Hematopoietic multipotent progenitor cell treated with erythropoietin and hydrocortisone succinate and interleukin-3 and kit ligand, for 4 days (in vitro differentiated cells): ENCODE measurements at regions not wholly inside any gene's neighbourhood (a gene's known extent, or its start where the extent isn't known, plus 50 kb on each side); places are given as distances from the start of the nearest gene placed in this dataset.
"Not testable (repeated sequence)": the region's sequence is repeated elsewhere in the genome, so short reads cannot be mapped to it uniquely, and the experiment has no call there.

Experiments used
- DNase-seq: peaks from one replicate; pipeline ENCODE4 v3.0.0-alpha.2; 2015

- no peak for DNase-seq
Observed at GRCh38 chr6:80439721-80440470, 333.4 kb downstream of the BCKDHB start.

- no peak for DNase-seq
Observed at GRCh38 chr6:80438772-80439171, 332.3 kb downstream of the BCKDHB start.

- DNase-seq = no peak
Observed at GRCh38 chr6:80437801-80438200, 331.3 kb downstream of the BCKDHB start.

DNA sequence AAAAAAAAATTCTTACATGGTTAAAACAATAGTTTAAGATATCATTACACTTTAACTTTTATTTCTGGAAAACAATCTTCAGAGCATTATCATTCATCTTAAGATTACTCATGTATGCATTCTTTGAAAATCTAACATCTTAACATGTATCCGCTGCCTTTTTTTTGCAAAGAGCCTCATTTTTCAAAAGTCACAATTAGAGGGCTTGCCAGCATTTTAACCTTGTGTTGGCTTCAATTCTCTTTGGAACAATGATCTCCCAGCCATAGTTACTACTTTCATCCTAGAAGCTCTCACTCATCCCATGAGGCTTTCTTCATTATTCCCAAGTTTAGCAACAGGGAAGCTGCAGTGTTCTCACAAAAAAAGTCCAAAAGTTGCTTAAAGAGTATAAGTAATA is 330.8 kb downstream of the BCKDHB start:
- DNase-seq = no peak

GRCh38 chr6:80436663-80437062 is 330.2 kb downstream of the BCKDHB start:
- no peak for DNase-seq

- no peak for DNase-seq
Observed at GRCh38 chr6:80435457-80435856, 329.0 kb downstream of the BCKDHB start.

GRCh38 chr6:80434691-80435350 is 328.4 kb downstream of the BCKDHB start:
- no peak for DNase-seq

DNA sequence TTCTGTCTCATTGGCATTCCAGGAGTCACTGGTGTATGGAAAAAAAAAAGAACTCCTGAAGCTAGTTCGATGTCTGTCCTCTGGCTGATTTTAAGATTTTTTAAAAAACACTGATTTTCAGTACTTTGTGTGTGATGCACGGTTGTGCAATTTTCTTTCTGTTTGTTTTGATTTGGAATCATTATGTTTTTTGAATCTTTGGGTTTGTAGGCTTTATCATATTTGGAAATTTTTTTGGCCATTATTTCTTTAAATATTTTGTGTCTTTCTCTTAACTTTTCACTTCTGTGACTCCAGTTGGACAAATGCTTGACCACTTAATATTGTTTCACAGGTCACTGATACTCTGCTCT is 327.2 kb downstream of the BCKDHB start:
- no peak for DNase-seq

GRCh38 chr6:80433010-80433672 is 326.7 kb downstream of the BCKDHB start:
- DNase-seq = no peak

DNA sequence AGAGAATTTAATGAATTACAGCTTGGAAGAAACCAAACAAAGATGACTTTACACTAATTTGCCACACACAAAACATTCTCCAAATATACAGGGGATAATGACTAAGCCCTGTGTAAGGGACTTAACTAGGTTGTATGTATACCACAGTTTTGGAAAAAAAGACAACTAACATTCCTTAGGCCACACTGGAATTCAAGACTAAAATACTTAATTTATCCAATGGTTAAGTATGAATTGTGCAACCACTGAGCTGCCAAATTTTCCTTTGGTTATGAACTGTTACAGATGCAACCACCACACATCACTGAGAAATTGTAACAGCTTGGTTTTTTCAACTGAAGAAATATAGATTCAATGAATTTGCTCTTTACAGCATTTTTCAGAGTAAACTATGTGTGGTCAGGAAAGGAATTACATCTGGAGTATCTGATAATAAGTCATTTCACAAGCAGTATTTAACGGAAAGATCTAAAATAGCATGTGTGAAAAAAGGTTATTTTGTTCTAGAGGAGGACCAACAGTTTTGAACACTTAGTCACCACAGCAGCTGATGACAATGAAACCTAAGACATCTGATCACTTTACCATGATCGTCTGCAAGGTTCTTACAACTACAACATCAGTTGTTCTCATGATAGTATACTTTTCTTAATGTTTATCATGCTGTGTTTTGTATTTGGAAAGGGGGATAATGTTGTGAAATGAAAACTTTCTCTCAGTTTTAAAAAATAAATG is 318.8 kb downstream of the BCKDHB start:
- no peak for DNase-seq

GRCh38 chr6:80411486-80411885 is 305.0 kb downstream of the BCKDHB start:
- DNase-seq = no peak

DNA sequence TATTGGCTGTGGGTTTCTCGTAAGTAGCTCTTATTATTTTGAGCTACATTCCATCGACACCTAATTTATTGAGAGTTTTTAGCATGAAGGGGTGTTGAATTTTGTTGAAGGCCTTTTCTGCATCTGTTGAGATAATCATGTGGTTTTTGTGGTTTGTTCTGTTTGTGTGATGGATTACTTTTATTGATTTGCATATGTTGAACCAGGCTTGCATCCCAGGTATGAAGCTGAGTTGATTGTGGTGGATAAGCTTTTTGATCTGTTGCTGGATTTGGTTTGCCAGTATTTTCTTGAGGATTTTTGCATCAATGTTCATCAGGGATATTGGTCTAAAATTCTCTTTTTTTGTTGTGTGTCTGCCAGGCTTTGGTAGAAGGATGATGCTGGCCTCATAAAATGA is 301.5 kb downstream of the BCKDHB start:
- not testable (repeated sequence) for DNase-seq

DNA sequence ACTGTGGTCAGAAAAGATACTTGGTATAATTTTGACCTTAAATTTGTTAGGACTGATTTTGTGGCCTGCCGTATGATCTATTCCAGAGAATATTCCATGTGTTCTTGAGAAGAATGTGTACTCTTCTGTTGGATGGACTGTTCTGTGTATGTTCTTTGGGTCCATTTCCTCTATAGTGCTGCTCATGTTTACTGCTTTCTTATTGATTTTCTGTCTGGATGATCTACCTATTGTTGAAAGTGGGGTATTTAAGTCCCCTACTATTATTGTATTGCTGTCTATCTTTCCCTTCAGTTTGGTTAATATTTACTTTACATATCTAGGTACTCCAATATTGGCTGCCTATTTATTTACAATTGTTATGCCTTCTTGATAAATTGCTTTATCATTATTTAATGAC is 298.4 kb downstream of the BCKDHB start:
- no peak for DNase-seq

DNA sequence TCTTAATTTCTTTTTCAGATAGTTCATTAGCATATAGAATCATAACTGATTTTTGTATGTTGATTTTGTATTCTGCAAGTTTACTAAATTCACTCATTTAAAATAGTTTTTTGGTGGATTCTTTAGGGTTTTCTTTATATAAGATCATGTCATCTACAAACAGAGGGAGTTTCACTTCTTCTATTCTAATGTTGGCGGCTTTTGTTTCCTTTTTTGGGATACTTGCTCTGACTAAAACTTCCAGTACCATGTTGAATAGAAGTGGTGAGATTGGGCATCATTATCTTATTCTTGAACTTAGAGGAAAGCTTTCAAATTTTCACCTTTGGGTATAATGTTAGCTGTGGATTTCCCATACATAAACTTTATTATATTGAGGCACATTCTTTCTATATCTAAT is 296.9 kb downstream of the BCKDHB start:
- no peak for DNase-seq

GRCh38 chr6:80402266-80402665 is 295.8 kb downstream of the BCKDHB start:
- DNase-seq = no peak
